NOMO-1 (cell line): ENCODE measurements at regions not wholly inside any gene's neighbourhood (a gene's known extent, or its start where the extent isn't known, plus 50 kb on each side); places are given as distances from the start of the nearest gene placed in this dataset.
"Not testable (repeated sequence)": the region's sequence is repeated elsewhere in the genome, so short reads cannot be mapped to it uniquely, and the experiment has no call there.

ENCODE experiments used
- DNase-seq, 2 experiments: peaks; one replicate each; lab custom pipeline; 2025; ENCODE audit not compliant: unreplicated experiment in 2 of 2; lab: John Stamatoyannopoulos, UW

- DNase-seq: no peak
These were observed 528.9 kb downstream of the TMEM121 start for GRCh38 chr14:106055289-106055688.

- no peak for DNase-seq
These were observed 532.0 kb downstream of the TMEM121 start for GRCh38 chr14:106058342-106058741.

- DNase-seq: no peak
These were observed 534.0 kb downstream of the TMEM121 start for GRCh38 chr14:106060276-106060975.

GRCh38 chr14:106061877-106062500 lies 535.6 kb downstream of the TMEM121 start:
- DNase-seq: peak in 1 of 2 experiments; percentile 8

- no peak for DNase-seq
These were observed 536.3 kb downstream of the TMEM121 start for GRCh38 chr14:106062502-106063272.

GRCh38 chr14:106067935-106068334 lies 541.6 kb downstream of the TMEM121 start:
- DNase-seq: no peak

- no peak for DNase-seq
These were observed 543.6 kb downstream of the TMEM121 start for GRCh38 chr14:106069804-106070625.

- DNase-seq: no peak
These were observed 554.5 kb downstream of the TMEM121 start for GRCh38 chr14:106080922-106081321.

GRCh38 chr14:106081721-106082120 lies 555.3 kb downstream of the TMEM121 start:
- DNase-seq: not testable (repeated sequence)

GRCh38 chr14:106083082-106083481 lies 556.7 kb downstream of the TMEM121 start:
- DNase-seq: no peak

GRCh38 chr14:106087837-106088236 lies 561.5 kb downstream of the TMEM121 start:
- no peak for DNase-seq

- DNase-seq: not testable (repeated sequence)
These were observed 562.5 kb downstream of the TMEM121 start for GRCh38 chr14:106088860-106089259.

GRCh38 chr14:106094654-106095189 lies 568.3 kb downstream of the TMEM121 start:
- DNase-seq: no peak

- no peak for DNase-seq
These were observed 581.3 kb downstream of the TMEM121 start for GRCh38 chr14:106107703-106108102.

- DNase-seq: no peak
These were observed 583.0 kb downstream of the TMEM121 start for GRCh38 chr14:106109337-106109736.

- no peak for DNase-seq
These were observed 589.0 kb downstream of the TMEM121 start for GRCh38 chr14:106115401-106115800.

- not testable (repeated sequence) for DNase-seq
These were observed 590.1 kb downstream of the TMEM121 start for GRCh38 chr14:106116339-106116930.

- DNase-seq: no peak
These were observed 593.7 kb downstream of the TMEM121 start for GRCh38 chr14:106120101-106120500.

- no peak for DNase-seq
These were observed 602.9 kb downstream of the TMEM121 start for GRCh38 chr14:106129274-106129673.
